ENCODE measurements at regions not wholly inside any gene's neighbourhood (a gene's known extent, or its start where the extent isn't known, plus 50 kb on each side); places are given as distances from the start of the nearest gene placed in this dataset.
A peak's percentile ranks its signal among the peaks of the same experiment; 100 is the strongest.

DNA sequence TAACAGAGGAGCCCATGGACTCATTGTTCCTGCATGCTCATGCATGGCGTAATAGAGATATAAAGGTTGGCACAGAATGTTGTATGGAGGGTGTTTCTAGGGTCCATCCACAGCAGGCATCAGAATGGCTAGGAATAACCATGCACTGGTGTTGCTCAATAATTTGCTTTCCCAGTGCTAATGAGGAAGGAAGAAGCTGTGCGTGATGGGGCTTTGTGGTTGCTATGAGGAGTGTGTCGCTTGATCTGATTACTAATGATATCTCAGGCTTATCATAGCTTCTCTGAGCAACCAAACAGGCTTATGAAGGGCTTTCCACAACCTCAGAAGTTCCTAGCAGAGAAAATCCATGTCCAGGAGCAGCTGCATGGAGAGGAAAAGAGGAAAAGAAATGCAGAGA lies 151.3 kb upstream of the TRPC7 start:
- H2BK120ac ChIP-seq (ENCODE audit: low read depth, low read length), result no peak overlapping the region
- H3K27ac ChIP-seq (ENCODE audit: low read length, poor library complexity, severe bottlenecking), result no peak overlapping the region
- no peak overlapping the region for H4K91ac ChIP-seq (ENCODE audit: low read length)
- H3K4me3 ChIP-seq (ENCODE audit: insufficient read depth in 1 of 2, low read depth in 1 of 2, low read length in 2 of 2), result no peak overlapping the region
- no peak overlapping the region for H3K9ac ChIP-seq (ENCODE audit: low read length)
- no peak overlapping the region for H2BK15ac ChIP-seq (ENCODE audit: low read depth, poor library complexity, severe bottlenecking)
- WGBS, result 69% methylated on average over 2 of the region's 3 CpGs
- no peaks in the 10 kb centered on the region for H3K4me1 ChIP-seq (ENCODE audit: control insufficient read depth, insufficient read depth, low read depth, low read length)
- H2AFZ ChIP-seq (ENCODE audit: low read depth, low read length), result no peak overlapping the region
- no peaks in the 10 kb centered on the region for H3K36me3 ChIP-seq (ENCODE audit: control insufficient read depth in 1 of 2, insufficient read depth in 2 of 2, low read depth in 1 of 2, low read length in 2 of 2)
- H3K18ac ChIP-seq (ENCODE audit: low read depth in 1 of 2, low read length in 2 of 2), result no peak overlapping the region
- H2BK5ac ChIP-seq (ENCODE audit: low read depth, low read length, poor library complexity, severe bottlenecking), result no peak overlapping the region
- no peak overlapping the region for H2AK5ac ChIP-seq (ENCODE audit: low read length, severe bottlenecking)
- H3K23ac ChIP-seq (ENCODE audit: low read length in 2 of 2), result no peak overlapping the region
- H3K4ac ChIP-seq (ENCODE audit: low read depth in 1 of 2, low read length in 2 of 2), result no peak overlapping the region
- no peak overlapping the region for H3K4me2 ChIP-seq (ENCODE audit: low read length, poor library complexity, severe bottlenecking)
- H3K27me3 ChIP-seq (ENCODE audit: control insufficient read depth in 1 of 2, insufficient read depth in 1 of 2, low read length in 2 of 2), result no peaks in the 10 kb centered on the region
- peak; percentile 70 for DNase-seq
- no peaks in the 10 kb centered on the region for H3K9me3 ChIP-seq (ENCODE audit: control insufficient read depth, low read length)
- H4K8ac ChIP-seq (ENCODE audit: low read length), result no peak overlapping the region
- H3K79me1 ChIP-seq (replicated peaks; ENCODE audit: low read length, poor library complexity, severe bottlenecking), result no peaks in the 10 kb centered on the region
- H2BK12ac ChIP-seq (ENCODE audit: low read length in 2 of 2), result no peak overlapping the region
- H3K14ac ChIP-seq (ENCODE audit: low read length in 2 of 2), result no peak overlapping the region

DNA sequence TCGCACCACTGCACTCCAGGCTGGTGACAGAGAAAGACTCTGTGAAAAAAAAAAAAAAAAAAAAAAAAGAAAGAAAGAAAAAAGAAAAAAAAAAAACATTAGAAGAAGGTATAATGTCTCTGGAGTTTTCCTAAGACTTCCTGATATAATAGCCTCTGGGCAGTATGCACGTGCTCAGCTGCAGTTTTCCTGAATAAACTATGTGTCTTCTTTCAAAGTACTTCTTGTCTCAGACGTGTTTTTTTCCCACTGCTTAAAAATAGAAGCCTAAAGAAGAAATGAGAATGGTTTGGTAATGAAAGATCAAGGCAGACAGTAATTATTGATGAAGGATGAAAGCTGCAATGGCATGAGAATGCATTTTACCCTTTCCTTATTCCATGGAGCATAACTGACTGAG lies 148.1 kb upstream of the TRPC7 start:
- Histone ChIP-seq H3K4me3 (ENCODE audit: insufficient read depth in 1 of 2, low read depth in 1 of 2, low read length in 2 of 2) (no peak overlapping the region), H4K8ac (ENCODE audit: low read length) (no peak overlapping the region), H3K9me3 (ENCODE audit: control insufficient read depth, low read length) (no peaks in the 10 kb centered on the region), H2BK12ac (ENCODE audit: low read length in 2 of 2) (no peak overlapping the region), H3K27ac (ENCODE audit: low read length, poor library complexity, severe bottlenecking) (no peak overlapping the region), H2AFZ (ENCODE audit: low read depth, low read length) (no peak overlapping the region), H3K4me2 (ENCODE audit: low read length, poor library complexity, severe bottlenecking) (no peak overlapping the region), H2BK120ac (ENCODE audit: low read depth, low read length) (no peak overlapping the region), H3K27me3 (ENCODE audit: control insufficient read depth in 1 of 2, insufficient read depth in 1 of 2, low read length in 2 of 2) (no peaks in the 10 kb centered on the region), H2AK5ac (ENCODE audit: low read length, severe bottlenecking) (no peak overlapping the region), H3K36me3 (ENCODE audit: control insufficient read depth in 1 of 2, insufficient read depth in 2 of 2, low read depth in 1 of 2, low read length in 2 of 2) (no peaks in the 10 kb centered on the region), H2BK15ac (ENCODE audit: low read depth, poor library complexity, severe bottlenecking) (no peak overlapping the region), H3K23ac (ENCODE audit: low read length in 2 of 2) (no peak overlapping the region), H3K9ac (ENCODE audit: low read length) (no peak overlapping the region), H3K14ac (ENCODE audit: low read length in 2 of 2) (no peak overlapping the region), H3K18ac (ENCODE audit: low read depth in 1 of 2, low read length in 2 of 2) (no peak overlapping the region), H3K4ac (ENCODE audit: low read depth in 1 of 2, low read length in 2 of 2) (no peak overlapping the region), H3K4me1 (ENCODE audit: control insufficient read depth, insufficient read depth, low read depth, low read length) (no peaks in the 10 kb centered on the region), H4K91ac (ENCODE audit: low read length) (no peak overlapping the region), H3K79me1 (replicated peaks; ENCODE audit: low read length, poor library complexity, severe bottlenecking) (no peaks in the 10 kb centered on the region), H2BK5ac (ENCODE audit: low read depth, low read length, poor library complexity, severe bottlenecking) (no peak overlapping the region)
- no peak for DNase-seq
- 73% methylated on average over 1 of the region's 3 CpGs for WGBS

DNA sequence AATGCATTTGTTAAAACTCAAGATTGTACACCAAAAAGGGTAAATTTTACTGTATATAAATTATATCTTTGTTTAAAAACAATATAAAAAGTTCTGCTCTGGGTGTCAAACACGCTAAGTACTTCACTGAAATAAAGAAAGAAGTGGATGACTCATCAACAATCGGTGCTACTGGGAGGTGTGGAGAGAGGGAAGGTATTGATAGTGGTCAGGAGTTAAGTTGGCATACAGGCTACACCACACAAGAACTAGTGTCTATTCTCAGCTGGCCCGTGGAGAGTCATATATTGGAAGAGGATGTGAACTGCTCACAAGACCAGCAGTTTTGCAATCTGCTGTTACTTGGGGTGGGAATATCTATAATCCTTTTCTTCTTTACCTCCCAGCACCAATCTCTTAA lies 145.7 kb upstream of the TRPC7 start:
- Histone ChIP-seq H3K79me1 (replicated peaks; ENCODE audit: low read length, poor library complexity, severe bottlenecking) (no peaks in the 10 kb centered on the region), H3K18ac (ENCODE audit: low read depth in 1 of 2, low read length in 2 of 2) (peak overlapping the region in 1 of 2 experiments; percentile 33), H2AK5ac (ENCODE audit: low read length, severe bottlenecking) (no peak overlapping the region), H3K36me3 (ENCODE audit: control insufficient read depth in 1 of 2, insufficient read depth in 2 of 2, low read depth in 1 of 2, low read length in 2 of 2) (no peaks in the 10 kb centered on the region), H4K91ac (ENCODE audit: low read length) (peak overlapping the region; percentile 39), H2BK12ac (ENCODE audit: low read length in 2 of 2) (no peak overlapping the region), H3K23ac (ENCODE audit: low read length in 2 of 2) (no peak overlapping the region), H3K9ac (ENCODE audit: low read length) (no peak overlapping the region), H3K4ac (ENCODE audit: low read depth in 1 of 2, low read length in 2 of 2) (no peak overlapping the region), H3K27me3 (ENCODE audit: control insufficient read depth in 1 of 2, insufficient read depth in 1 of 2, low read length in 2 of 2) (no peaks in the 10 kb centered on the region), H3K4me1 (ENCODE audit: control insufficient read depth, insufficient read depth, low read depth, low read length) (no peaks in the 10 kb centered on the region), H4K8ac (ENCODE audit: low read length) (no peak overlapping the region), H3K9me3 (ENCODE audit: control insufficient read depth, low read length) (no peaks in the 10 kb centered on the region), H2AFZ (ENCODE audit: low read depth, low read length) (no peak overlapping the region), H3K27ac (ENCODE audit: low read length, poor library complexity, severe bottlenecking) (no peak overlapping the region), H2BK120ac (ENCODE audit: low read depth, low read length) (no peak overlapping the region), H3K14ac (ENCODE audit: low read length in 2 of 2) (no peak overlapping the region), H2BK5ac (ENCODE audit: low read depth, low read length, poor library complexity, severe bottlenecking) (no peak overlapping the region), H3K4me3 (ENCODE audit: insufficient read depth in 1 of 2, low read depth in 1 of 2, low read length in 2 of 2) (no peak overlapping the region), H2BK15ac (ENCODE audit: low read depth, poor library complexity, severe bottlenecking) (no peak overlapping the region), H3K4me2 (ENCODE audit: low read length, poor library complexity, severe bottlenecking) (no peak overlapping the region)
- WGBS, result 40% methylated on average over 2 of the region's 3 CpGs
- DNase-seq, result peak; percentile 57

DNA sequence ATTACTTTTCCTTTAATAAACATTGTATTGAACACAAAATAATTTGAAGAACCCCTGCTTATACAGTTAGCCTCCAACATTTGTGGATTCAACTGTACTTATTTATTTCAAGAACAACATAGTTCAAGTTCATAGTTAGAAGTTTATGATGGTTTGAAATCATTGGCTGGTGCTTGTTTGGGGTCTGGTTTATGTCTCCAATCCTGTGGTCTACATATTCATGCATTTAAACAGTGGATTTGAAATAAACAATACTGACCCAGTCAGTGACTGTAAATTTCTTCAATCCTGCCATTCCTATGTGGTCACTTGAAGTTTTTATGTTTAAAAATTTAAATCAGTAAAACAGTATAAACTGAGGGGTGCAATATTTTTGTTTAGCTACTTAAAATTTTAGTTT lies 145.1 kb upstream of the TRPC7 start:
- no peak overlapping the region for H3K4ac ChIP-seq (ENCODE audit: low read depth in 1 of 2, low read length in 2 of 2)
- DNase-seq, result peak; percentile 74
- no peak overlapping the region for H3K27ac ChIP-seq (ENCODE audit: low read length, poor library complexity, severe bottlenecking)
- H2BK15ac ChIP-seq (ENCODE audit: low read depth, poor library complexity, severe bottlenecking), result no peak overlapping the region
- H3K79me1 ChIP-seq (replicated peaks; ENCODE audit: low read length, poor library complexity, severe bottlenecking), result no peaks in the 10 kb centered on the region
- no peak overlapping the region for H3K4me3 ChIP-seq (ENCODE audit: insufficient read depth in 1 of 2, low read depth in 1 of 2, low read length in 2 of 2)
- no peak overlapping the region for H4K8ac ChIP-seq (ENCODE audit: low read length)
- H3K18ac ChIP-seq (ENCODE audit: low read depth in 1 of 2, low read length in 2 of 2), result no peak overlapping the region
- no peak overlapping the region for H2BK12ac ChIP-seq (ENCODE audit: low read length in 2 of 2)
- H2BK120ac ChIP-seq (ENCODE audit: low read depth, low read length), result no peak overlapping the region
- H3K14ac ChIP-seq (ENCODE audit: low read length in 2 of 2), result no peak overlapping the region
- no peak overlapping the region for H3K23ac ChIP-seq (ENCODE audit: low read length in 2 of 2)
- no peak overlapping the region for H2BK5ac ChIP-seq (ENCODE audit: low read depth, low read length, poor library complexity, severe bottlenecking)
- no peak overlapping the region for H2AK5ac ChIP-seq (ENCODE audit: low read length, severe bottlenecking)
- no peaks in the 10 kb centered on the region for H3K9me3 ChIP-seq (ENCODE audit: control insufficient read depth, low read length)
- H3K27me3 ChIP-seq (ENCODE audit: control insufficient read depth in 1 of 2, insufficient read depth in 1 of 2, low read length in 2 of 2), result no peaks in the 10 kb centered on the region
- H2AFZ ChIP-seq (ENCODE audit: low read depth, low read length), result no peak overlapping the region
- no peak overlapping the region for H3K9ac ChIP-seq (ENCODE audit: low read length)
- no peaks in the 10 kb centered on the region for H3K4me1 ChIP-seq (ENCODE audit: control insufficient read depth, insufficient read depth, low read depth, low read length)
- H3K4me2 ChIP-seq (ENCODE audit: low read length, poor library complexity, severe bottlenecking), result no peak overlapping the region
- no peak overlapping the region for H4K91ac ChIP-seq (ENCODE audit: low read length)
- H3K36me3 ChIP-seq (ENCODE audit: control insufficient read depth in 1 of 2, insufficient read depth in 2 of 2, low read depth in 1 of 2, low read length in 2 of 2), result no peaks in the 10 kb centered on the region
